ENCODE measurements at regions not wholly inside any gene's neighbourhood (a gene's known extent, or its start where the extent isn't known, plus 50 kb on each side); places are given as distances from the start of the nearest gene placed in this dataset.

DNA sequence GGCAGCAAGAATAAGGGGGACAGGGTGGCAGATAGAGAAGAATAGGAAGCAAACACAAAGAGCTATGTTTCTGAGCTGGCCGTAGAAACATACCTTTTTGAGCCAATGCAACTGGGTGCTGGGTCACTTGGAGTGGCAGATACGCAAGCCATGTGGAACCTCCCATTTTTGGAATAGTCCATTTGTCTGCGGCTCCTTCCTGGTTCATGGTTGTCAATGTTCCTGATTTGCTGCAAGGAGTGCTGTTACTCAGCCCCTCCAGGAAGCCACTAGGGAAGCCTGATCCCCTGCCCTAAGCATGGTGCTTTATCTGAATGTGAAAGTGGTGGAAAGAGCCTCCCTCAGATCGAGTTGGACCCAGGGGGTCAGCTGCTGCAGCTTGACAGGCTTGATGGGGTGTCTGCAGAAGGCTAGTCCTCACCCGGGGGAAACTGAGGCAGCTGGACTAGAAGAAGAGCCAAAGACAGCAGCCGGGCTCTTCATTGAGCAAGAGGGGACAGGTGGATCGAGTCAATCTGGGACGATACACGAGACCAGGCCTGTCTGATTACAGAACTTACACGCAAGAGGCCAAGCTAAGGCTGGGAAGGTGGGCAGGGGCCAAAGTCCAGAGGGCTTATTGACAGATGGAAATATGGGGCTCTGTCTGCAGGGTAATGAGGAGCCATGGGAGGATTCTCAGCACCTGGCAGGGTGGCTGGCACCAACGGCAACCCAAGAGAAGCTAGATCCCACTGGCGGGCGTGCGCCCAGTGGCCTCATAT, 57.4 kb upstream of the CTNNBL1 start:
- Histone ChIP-seq H3K4me3 (no peak overlapping the region), H3K9me3 (peaks cover 0 to 15% of the 10 kb centered on the region in 2 donors), H3K27me3 (no peaks in the 10 kb centered on the region), H3K4me1 (no peaks in the 10 kb centered on the region), H3K27ac (no peak overlapping the region), H3K36me3 (no peaks in the 10 kb centered on the region)
- DNase-seq (ENCODE audit: low spot score): no peak
- TF ChIP-seq, protein P1, sequence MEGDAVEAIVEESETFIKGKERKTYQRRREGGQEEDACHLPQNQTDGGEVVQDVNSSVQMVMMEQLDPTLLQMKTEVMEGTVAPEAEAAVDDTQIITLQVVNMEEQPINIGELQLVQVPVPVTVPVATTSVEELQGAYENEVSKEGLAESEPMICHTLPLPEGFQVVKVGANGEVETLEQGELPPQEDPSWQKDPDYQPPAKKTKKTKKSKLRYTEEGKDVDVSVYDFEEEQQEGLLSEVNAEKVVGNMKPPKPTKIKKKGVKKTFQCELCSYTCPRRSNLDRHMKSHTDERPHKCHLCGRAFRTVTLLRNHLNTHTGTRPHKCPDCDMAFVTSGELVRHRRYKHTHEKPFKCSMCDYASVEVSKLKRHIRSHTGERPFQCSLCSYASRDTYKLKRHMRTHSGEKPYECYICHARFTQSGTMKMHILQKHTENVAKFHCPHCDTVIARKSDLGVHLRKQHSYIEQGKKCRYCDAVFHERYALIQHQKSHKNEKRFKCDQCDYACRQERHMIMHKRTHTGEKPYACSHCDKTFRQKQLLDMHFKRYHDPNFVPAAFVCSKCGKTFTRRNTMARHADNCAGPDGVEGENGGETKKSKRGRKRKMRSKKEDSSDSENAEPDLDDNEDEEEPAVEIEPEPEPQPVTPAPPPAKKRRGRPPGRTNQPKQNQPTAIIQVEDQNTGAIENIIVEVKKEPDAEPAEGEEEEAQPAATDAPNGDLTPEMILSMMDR (IDR thresholded peaks at IDR 0.05): no peak

DNA sequence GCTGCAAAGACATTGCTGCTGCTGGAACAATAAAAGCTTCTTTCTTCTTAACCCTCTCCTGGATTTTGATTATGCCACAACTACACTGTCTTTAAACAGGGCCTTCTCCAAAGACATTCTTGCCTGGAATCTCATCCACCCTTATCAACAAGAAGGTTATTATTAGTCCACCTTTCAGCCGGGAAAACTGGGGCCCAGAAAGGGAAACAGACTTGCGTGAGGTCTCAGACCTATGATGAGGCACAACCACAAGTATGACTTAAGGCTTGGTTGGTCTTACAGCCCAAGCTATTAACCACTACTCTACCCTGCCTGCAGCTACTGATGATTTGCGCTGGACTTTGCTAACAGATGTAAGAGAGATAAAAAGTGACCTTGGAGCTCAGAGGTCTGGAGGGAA, 62.8 kb upstream of the CTNNBL1 start:
- Histone ChIP-seq H3K36me3 (no peaks in the 10 kb centered on the region), H3K9me3 (peaks cover 0 to 15% of the 10 kb centered on the region in 2 donors), H3K27me3 (no peaks in the 10 kb centered on the region), H3K4me3 (no peak overlapping the region), H3K4me1 (no peaks in the 10 kb centered on the region), H3K27ac (no peak overlapping the region)
- DNase-seq (ENCODE audit: low spot score): no peak
- TF ChIP-seq, protein P1 (IDR thresholded peaks at IDR 0.05): no peak

DNA sequence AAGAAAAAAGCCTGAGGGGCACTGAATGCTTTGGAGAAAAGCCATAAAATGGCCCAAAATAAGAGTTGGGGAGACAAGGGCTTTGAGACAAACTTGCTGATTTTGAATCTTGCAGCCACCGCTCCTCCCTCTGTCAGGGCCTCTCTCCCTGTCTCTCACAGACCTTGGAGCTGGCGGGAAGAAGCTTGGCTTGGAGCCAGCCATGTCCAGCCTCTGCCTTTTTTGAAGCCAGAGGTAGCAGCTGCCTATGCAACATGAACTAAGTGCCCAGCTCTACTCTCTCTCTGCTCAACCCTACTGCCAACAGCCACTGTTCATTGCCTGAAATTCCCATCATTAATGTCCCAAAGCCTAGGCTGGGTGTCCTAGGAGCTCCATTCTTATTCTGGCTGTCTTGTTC, 63.7 kb upstream of the CTNNBL1 start:
- no peak for DNase-seq (ENCODE audit: low spot score)
- Histone ChIP-seq H3K4me3 (no peak overlapping the region), H3K4me1 (no peaks in the 10 kb centered on the region), H3K9me3 (peaks cover 0 to 8% of the 10 kb centered on the region in 2 donors), H3K27ac (no peak overlapping the region), H3K27me3 (no peaks in the 10 kb centered on the region), H3K36me3 (no peaks in the 10 kb centered on the region)
- TF ChIP-seq, protein P1 (IDR thresholded peaks at IDR 0.05): no peak

DNA sequence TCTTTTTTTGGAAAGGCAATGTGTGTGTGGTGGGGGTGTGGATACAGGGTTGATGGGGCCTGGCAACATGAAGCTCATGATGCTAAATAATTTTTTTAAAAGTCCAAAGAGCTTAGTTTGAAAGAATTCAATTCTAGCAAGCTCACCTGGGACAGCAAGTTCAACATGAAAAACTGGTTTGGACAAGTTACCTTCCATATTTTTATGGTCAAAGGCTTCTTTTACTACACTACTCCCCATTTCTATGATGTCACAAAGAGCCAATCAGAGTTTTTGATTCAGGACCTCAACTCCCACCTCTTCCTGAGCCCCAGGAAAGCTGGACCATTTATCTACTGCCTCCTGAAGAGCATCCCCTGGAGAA, 66.1 kb upstream of the CTNNBL1 start:
- no peak for DNase-seq (ENCODE audit: low spot score)
- H3K9me3 ChIP-seq: no peaks in the 10 kb centered on the region
- TF ChIP-seq, protein P1 (IDR thresholded peaks at IDR 0.05): no peak
- no peaks in the 10 kb centered on the region for H3K36me3 ChIP-seq
- H3K4me3 ChIP-seq: no peak overlapping the region
- H3K27ac ChIP-seq: no peak overlapping the region
- H3K4me1 ChIP-seq: no peaks in the 10 kb centered on the region
- no peaks in the 10 kb centered on the region for H3K27me3 ChIP-seq

DNA sequence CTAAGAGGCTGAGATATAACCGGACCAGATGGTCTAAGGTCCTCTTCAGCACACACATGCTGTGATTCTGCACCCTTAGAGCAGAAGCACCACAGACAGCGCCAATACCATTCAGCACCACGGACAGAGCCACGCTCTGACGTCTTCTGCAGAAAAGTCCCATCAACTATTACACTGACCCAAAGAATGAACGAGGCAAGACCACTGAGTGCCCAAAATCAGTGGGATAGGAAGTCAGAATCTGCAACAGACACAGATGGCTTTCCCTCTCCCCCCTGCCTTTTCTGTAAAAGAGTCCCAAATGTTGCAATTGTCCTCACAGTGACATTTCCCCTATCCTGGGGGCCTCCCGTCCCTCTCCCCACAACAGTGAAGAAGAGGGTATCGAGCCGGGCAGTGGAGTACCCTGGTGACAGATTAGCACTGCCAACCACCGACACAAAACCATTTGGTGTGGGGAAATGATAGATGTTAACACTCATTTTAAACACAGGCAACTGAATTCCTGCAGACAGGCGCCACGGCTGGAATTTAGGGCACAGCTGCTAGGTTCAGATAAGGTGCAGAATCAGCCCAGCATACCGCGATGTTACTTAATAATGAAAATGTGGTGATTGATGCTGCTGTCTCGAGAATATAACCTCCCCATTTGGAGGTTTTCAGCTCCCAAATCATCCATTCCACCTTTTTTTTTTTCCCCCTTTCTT, 66.6 kb upstream of the CTNNBL1 start:
- H3K27me3 ChIP-seq: no peaks in the 10 kb centered on the region
- H3K36me3 ChIP-seq: no peaks in the 10 kb centered on the region
- H3K4me3 ChIP-seq: no peak overlapping the region
- TF ChIP-seq, protein P1 (IDR thresholded peaks at IDR 0.05): no peak
- no peak overlapping the region for H3K27ac ChIP-seq
- no peaks in the 10 kb centered on the region for H3K4me1 ChIP-seq
- H3K9me3 ChIP-seq: no peaks in the 10 kb centered on the region
- no peak for DNase-seq (ENCODE audit: low spot score)

All from right atrium auricular region (tissue), 2 donors.